Tongue (tissue), 1 donor: ENCODE measurements at regions not wholly inside any gene's neighbourhood (a gene's known extent, or its start where the extent isn't known, plus 50 kb on each side); places are given as distances from the start of the nearest gene placed in this dataset.

Source experiments
- DNase-seq: peaks from one replicate; pipeline ENCODE4 v3.0.0-alpha.2; 2015

- peak; percentile 37 for DNase-seq
Measured at GRCh38 chr6:126753606-126754005, 364.9 kb upstream of the RSPO3 start.

DNA sequence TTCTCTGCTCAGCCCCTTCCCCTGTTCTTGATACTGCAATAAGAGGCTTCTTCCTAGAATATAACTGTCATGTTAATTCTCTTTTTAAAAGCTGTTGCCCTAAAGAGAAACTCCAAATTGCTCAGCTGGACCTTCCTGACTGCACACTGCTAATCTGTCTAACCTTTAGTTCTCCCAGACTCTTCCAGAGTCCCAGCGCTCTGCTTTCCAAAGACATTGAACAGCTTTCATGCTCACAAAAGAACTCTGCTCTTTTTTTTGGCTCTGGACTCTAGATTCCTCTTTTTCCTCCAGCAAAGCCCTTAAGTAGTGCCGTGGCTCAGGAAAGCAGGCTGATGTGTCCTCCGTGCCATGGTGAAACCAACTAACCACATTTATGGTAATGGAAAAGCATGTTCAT, 356.6 kb upstream of the RSPO3 start:
- DNase-seq, result no peak

GRCh38 chr6:126764104-126764503, 354.4 kb upstream of the RSPO3 start:
- no peak for DNase-seq

DNA sequence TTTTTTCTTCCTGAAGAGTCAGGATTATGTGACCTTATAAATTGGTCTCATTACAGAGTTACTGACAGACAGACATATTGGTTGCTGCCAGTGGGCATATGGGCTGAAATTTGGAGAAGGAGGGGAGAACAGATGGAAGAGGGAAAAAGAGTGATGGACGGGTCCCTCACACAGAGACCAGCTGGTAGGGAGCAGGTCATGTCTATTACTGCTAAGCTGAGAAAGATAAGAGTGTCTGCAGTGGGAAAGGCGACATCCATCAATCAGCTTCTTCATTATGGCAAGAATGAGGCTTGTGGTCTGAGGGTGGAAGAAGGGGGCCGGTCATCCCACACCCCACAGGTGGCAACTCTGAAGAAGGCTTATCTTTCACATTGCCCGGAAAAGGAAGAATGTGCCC, 353.8 kb upstream of the RSPO3 start:
- DNase-seq, result no peak

- no peak for DNase-seq
Measured at GRCh38 chr6:126766820-126767219, 351.7 kb upstream of the RSPO3 start.

- DNase-seq, result no peak
Measured at GRCh38 chr6:126767711-126768110, 350.8 kb upstream of the RSPO3 start.

DNA sequence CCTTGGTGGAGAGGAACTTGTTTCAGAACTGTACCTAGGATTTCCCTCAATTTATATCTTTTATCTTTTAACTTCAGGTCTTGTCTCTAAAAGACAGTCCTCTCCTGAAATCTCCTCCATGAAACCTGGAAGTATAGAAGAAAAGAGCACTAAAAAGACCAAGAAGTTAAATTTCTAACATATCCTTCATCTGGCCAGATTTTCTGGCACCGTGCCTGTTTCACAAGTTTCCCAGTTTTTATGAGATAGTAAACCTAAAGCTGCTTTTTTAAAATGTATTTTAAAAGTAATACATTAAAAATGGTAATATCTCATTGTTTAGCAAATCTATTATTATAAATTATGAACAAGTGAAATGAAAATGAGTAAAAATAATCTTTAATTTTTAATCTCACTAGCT, 348.3 kb upstream of the RSPO3 start:
- DNase-seq, result no peak

DNA sequence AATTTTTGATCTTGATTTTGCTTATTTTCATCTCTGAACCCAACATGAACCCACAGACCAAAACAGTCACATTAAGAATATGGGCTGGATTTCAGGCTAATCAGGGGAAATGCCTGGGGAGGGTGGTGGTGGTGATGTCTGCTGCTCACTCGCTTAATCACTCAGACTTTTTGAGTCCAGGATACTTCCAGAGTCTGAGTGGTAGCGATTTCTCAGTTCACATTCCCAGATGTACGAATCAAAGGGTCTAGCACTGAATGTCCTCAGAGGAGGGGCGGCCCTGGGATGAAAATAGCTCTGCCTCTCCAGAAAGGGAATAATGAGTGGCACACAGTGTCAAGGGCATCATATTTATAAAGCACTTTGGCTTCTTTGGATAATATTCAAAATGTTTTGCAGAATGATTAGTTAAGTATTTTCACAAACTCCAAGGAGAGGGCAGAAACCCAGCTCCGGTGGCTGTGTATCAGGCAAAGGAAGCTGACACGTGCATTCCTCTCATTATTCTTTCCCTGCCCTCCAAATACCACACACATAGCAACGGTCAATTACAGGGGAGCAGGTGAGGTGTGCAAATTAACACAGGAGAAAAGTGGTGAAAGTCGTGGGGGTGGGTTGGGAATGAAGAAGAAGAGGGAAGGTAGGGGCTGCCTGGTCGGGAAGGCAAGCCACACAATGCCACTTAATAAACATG, 345.2 kb upstream of the RSPO3 start:
- DNase-seq, result no peak

DNA sequence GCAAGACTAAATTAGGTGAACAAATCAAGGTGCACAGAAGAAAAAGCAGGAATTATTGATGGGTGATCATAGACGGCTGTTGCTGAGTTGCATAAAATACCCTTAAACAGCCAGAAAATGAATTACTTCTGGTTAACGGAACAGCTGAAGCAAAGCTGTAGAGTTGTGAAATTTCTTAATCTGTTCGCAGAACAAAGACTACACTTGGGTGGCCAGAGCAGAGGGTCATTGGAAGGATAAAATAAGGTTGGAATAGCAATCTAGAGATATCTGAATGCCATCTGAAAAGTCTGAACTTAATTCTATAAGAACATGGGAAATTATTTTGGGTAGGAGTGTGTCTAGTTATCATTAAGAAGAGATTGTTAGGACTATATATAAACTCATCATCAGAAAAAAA, 339.1 kb upstream of the RSPO3 start:
- DNase-seq, result peak; percentile 37

DNA sequence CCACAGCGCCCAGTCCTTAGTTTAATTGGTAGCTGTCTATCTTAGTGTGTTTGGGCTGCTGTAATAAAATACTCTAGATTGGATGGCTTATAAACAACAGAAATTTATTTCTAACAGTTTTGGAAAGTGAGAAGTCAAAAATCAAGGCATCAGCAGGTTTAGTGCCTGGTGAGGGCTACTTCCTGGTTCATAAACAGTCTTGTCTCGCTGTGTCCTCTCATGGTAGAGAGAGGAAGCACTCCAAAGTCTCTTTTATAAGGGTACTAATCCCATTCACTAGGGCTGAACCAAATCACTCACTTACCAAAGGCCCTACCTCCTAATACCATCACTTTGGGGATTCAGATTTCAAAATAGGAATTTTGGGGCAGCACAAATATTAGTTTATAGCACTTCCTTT, 336.9 kb upstream of the RSPO3 start:
- no peak for DNase-seq

DNA sequence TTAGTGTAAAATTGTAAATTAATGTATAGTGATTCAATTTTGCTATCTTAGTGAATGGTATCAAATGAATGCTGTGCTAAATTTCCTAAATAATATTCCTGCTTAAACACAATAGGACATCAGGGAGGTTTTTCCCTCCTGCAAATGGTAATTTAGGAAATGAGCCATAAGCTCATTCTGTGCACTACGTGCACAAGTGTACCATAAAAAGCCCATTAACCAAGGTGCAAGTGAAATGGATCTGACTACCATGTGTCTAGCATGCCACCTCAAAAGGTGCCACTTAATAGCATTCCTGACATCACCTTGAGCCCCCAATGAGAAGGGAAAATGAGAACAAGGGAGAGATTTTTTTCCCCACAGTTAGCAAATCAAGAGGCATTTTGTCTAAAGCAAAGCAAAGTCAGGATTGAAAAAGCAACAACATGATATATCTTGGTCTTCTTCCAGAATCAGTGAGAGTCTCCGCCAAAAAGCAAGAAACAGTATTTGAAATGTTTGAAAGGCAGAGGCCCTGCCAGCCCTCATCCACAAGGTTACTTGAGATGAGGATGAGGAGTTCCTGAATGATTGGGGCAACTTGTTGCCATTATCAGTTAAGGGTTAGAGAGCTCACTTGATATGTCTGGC, 334.2 kb upstream of the RSPO3 start:
- no peak for DNase-seq

- DNase-seq, result no peak
Measured at GRCh38 chr6:126786262-126786661, 332.2 kb upstream of the RSPO3 start.

DNA sequence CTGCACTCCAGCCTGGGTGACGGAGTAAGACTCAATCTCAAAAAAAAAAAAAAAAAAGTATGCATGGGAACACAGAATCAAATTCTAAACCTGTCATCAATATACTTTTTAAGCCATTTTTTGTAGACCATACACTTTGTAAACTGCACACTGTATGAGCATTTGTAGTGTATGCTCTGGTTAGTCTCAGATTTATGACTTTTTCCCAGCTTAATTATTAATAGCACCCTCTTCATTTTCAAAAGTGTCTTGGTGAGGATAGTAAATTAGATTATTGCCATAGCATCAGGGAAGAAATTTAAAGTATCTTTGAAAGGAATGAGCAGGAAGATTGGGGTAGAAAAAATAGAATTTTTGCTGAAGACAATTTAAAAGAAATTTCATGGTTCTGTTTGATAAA, 330.8 kb upstream of the RSPO3 start:
- DNase-seq, result no peak

GRCh38 chr6:126788861-126789365, 329.6 kb upstream of the RSPO3 start:
- no peak for DNase-seq

GRCh38 chr6:126792340-126793085, 326.0 kb upstream of the RSPO3 start:
- peak; percentile 38 for DNase-seq

DNA sequence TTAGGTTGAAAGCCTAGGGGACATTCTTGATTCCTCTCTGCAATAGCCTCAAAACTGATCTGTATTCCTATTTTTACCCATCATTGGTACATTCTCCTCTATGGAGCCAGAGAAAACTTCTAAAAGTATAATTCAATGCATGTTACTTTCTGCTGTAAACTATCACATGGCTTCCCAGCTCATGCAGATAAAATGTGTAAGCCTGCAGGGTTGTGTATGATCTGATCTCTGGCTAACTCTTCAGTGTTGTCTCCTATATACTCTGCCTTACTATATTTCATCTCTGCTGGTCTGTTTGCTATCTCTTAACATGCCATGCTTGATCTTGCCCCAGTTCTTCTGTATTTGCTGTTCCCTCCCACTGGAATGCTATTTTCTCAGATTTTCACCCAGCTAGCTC, 323.3 kb upstream of the RSPO3 start:
- no peak for DNase-seq

- DNase-seq, result no peak
Measured at GRCh38 chr6:126797981-126798380, 320.5 kb upstream of the RSPO3 start.

GRCh38 chr6:126803769-126804168, 314.7 kb upstream of the RSPO3 start:
- no peak for DNase-seq

- DNase-seq, result peak; percentile 72
Measured at GRCh38 chr6:126804332-126805064, 314.0 kb upstream of the RSPO3 start.

GRCh38 chr6:126805861-126806260, 312.6 kb upstream of the RSPO3 start:
- no peak for DNase-seq

GRCh38 chr6:126807876-126808275, 310.6 kb upstream of the RSPO3 start:
- DNase-seq, result no peak

DNA sequence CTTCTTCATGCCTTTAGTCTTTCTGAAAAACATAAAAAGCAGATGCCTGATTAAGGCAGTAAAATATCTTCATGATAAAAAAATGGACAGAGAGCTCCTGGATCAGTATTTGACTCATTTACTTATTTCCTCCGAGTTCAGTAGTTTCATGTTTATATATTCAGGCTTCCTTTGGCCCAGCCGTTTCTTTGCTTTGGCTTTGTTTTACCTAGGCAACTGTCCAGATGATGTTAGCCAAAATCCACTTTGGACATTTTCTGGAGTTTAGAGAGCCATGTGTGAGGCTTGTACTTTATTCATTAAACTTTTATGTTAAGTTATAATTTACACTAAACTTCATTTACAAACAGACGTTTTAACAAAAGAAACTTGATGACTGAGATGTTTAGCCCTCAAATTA, 307.1 kb upstream of the RSPO3 start:
- DNase-seq, result peak; percentile 59

DNA sequence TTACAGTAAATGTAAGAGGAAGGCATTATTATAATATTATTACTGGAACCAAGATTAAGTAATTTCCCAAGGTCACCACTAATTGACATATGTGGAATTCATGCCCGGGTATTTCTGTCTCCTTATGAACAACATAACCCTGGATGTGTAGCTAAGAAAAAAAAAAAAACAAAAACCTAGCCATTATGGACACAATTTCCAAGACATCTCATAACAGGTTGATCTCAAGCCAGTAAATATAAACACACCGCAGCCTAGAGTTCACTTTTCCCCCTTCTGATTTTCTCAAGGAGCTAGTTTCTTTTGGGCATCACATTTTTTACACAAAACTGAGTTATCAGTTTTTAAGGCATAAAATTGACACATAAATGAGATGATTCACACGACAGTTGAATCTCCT, 306.5 kb upstream of the RSPO3 start:
- DNase-seq, result no peak
